HG03139 (cell line): ENCODE measurements at regions not wholly inside any gene's neighbourhood (a gene's known extent, or its start where the extent isn't known, plus 50 kb on each side); places are given as distances from the start of the nearest gene placed in this dataset.
A peak's percentile ranks its signal among the peaks of the same experiment; 100 is the strongest.

Source experiments
- ATAC-seq: cut with Tn5 transposase; IDR thresholded peaks from one replicate; pipeline ENCODE4 v1.9.1; 2021; ENCODE audit not compliant: unreplicated experiment

GRCh38 chr9:89554307-89555035 is 50.3 kb upstream of the GADD45G start:
- ATAC-seq, result no peak

- ATAC-seq, result no peak
Observed at GRCh38 chr9:89553451-89554010, 51.3 kb upstream of the GADD45G start.

GRCh38 chr9:89550346-89550927 is 52.5 kb upstream of the SEMA4D start:
- ATAC-seq, result no peak

GRCh38 chr9:89549031-89549644 is 51.2 kb upstream of the SEMA4D start:
- ATAC-seq, result peak; percentile 80

- no peak for ATAC-seq
Observed at GRCh38 chr9:89548071-89548638, 50.2 kb upstream of the SEMA4D start.
